ENCODE measurements at regions not wholly inside any gene's neighbourhood (a gene's known extent, or its start where the extent isn't known, plus 50 kb on each side); places are given as distances from the start of the nearest gene placed in this dataset.

- Histone ChIP-seq H3K27me3 (ENCODE audit: insufficient read depth, low read depth, low read length) (no peaks in the 10 kb centered on the region), H3K27ac (ENCODE audit: low read length) (no peak overlapping the region), H3F3A (ENCODE audit: insufficient read depth, low read length, poor library complexity, severe bottlenecking) (no peaks in the 10 kb centered on the region), H2AFZ (ENCODE audit: low read depth, low read length) (no peak overlapping the region), H4K20me1 (ENCODE audit: insufficient read depth) (no peaks in the 10 kb centered on the region), H3K9me2 (ENCODE audit: insufficient read depth, low read length) (no peaks in the 10 kb centered on the region), H3K79me2 (replicated peaks; ENCODE audit: insufficient read depth, low read length) (no peaks in the 10 kb centered on the region), H3K4me3 (ENCODE audit: low read length) (no peak overlapping the region), H3K9me3 (ENCODE audit: low read length) (no peaks in the 10 kb centered on the region), H3K4me2 (ENCODE audit: low read length) (no peak overlapping the region), H3K36me3 (ENCODE audit: insufficient read depth, low read length) (no peaks in the 10 kb centered on the region), H3K9ac (ENCODE audit: low read length) (no peak overlapping the region)
- TF ChIP-seq MXI1 (conservative IDR thresholded peaks at IDR 0.05; ENCODE audit: poor library complexity, severe bottlenecking) (no peak), REST (IDR thresholded peaks at IDR 0.05; ENCODE audit: borderline replicate concordance) (no peak), EZH2 (IDR thresholded peaks at IDR 0.05; ENCODE audit: borderline replicate concordance, insufficient read depth, low read length, poor library complexity, severe bottlenecking) (no peak), CTCF (IDR thresholded peaks at IDR 0.05; ENCODE audit: poor library complexity, severe bottlenecking) (no peak), EP300 (conservative IDR thresholded peaks at IDR 0.05; ENCODE audit: poor library complexity, severe bottlenecking) (no peak), SMC3 (conservative IDR thresholded peaks at IDR 0.05; ENCODE audit: poor library complexity) (no peak), TAF1 (IDR thresholded peaks at IDR 0.05; ENCODE audit: low read depth) (no peak), POLR2AphosphoS5 (IDR thresholded peaks at IDR 0.05) (no peak), RAD21 (conservative IDR thresholded peaks at IDR 0.05) (no peak)
Measured at GRCh38 chr21:25459993-25460392, 147.3 kb downstream of the MRPL39 start.

- no peak overlapping the region for H3K27ac ChIP-seq (ENCODE audit: low read length)
- H3K4me3 ChIP-seq (ENCODE audit: low read length) = no peak overlapping the region
- no peaks in the 10 kb centered on the region for H3K36me3 ChIP-seq (ENCODE audit: insufficient read depth, low read length)
- H2AFZ ChIP-seq (ENCODE audit: low read depth, low read length) = no peak overlapping the region
- no peak overlapping the region for H3K9ac ChIP-seq (ENCODE audit: low read length)
- no peaks in the 10 kb centered on the region for H3K9me3 ChIP-seq (ENCODE audit: low read length)
- no peaks in the 10 kb centered on the region for H3K79me2 ChIP-seq (replicated peaks; ENCODE audit: insufficient read depth, low read length)
- H4K20me1 ChIP-seq (ENCODE audit: insufficient read depth) = no peaks in the 10 kb centered on the region
- H3K9me2 ChIP-seq (ENCODE audit: insufficient read depth, low read length) = no peaks in the 10 kb centered on the region
- no peaks in the 10 kb centered on the region for H3F3A ChIP-seq (ENCODE audit: insufficient read depth, low read length, poor library complexity, severe bottlenecking)
- H3K4me2 ChIP-seq (ENCODE audit: low read length) = no peak overlapping the region
- no peaks in the 10 kb centered on the region for H3K27me3 ChIP-seq (ENCODE audit: insufficient read depth, low read depth, low read length)
- TF ChIP-seq EP300 (conservative IDR thresholded peaks at IDR 0.05; ENCODE audit: poor library complexity, severe bottlenecking) (no peak), REST (IDR thresholded peaks at IDR 0.05; ENCODE audit: borderline replicate concordance) (no peak), CTCF (IDR thresholded peaks at IDR 0.05; ENCODE audit: poor library complexity, severe bottlenecking) (no peak), POLR2AphosphoS5 (IDR thresholded peaks at IDR 0.05) (no peak)
Measured at GRCh38 chr21:25459365-25459764, 147.9 kb downstream of the MRPL39 start.

All from neural cell (in vitro differentiated cells).